HepG2 (cell line): ENCODE measurements at regions not wholly inside any gene's neighbourhood (a gene's known extent, or its start where the extent isn't known, plus 50 kb on each side); places are given as distances from the start of the nearest gene placed in this dataset.

ENCODE experiments used
- BHLHE40 ChIP-seq: IDR thresholded peaks from 2 replicates; pipeline ENCODE4 v1.6.1; 2011; ENCODE audit warnings: low read length, improper control_type of control experiment
- GABPB1 ChIP-seq: IDR thresholded peaks from 2 replicates; pipeline ENCODE4 v1.6.1; 2016; ENCODE audit warnings: mild to moderate bottlenecking, missing genetic modification reagents, moderate library complexity, missing compliant biosample characterization
- HNF4G ChIP-seq, 2 experiments: sonication (generic) in 1 of 2; formaldehyde crosslinking in 1 of 2; IDR thresholded peaks; 2 replicates each; pipeline versions ENCODE4 v1.4.0 to v1.6.1; 2011 to 2020; ENCODE audit warnings: borderline replicate concordance in 2 of 2, low read depth in 2 of 2, mild to moderate bottlenecking in 2 of 2, low read length in 1 of 2, missing genetic modification reagents in 1 of 2, moderate library complexity in 1 of 2
- IRX3 ChIP-seq: sonication (generic); formaldehyde crosslinking; IDR thresholded peaks from 2 replicates; pipeline ENCODE4 v1.8.1; 2023; ENCODE audit warnings: mild to moderate bottlenecking, low read depth, missing genetic modification reagents, borderline replicate concordance
- SPEN ChIP-seq: sonication (generic); formaldehyde crosslinking; IDR thresholded peaks from 2 replicates; pipeline ENCODE4 v1.5.1; 2020; ENCODE audit warnings: low read depth, mild to moderate bottlenecking, missing genetic modification reagents
- TCF12 ChIP-seq, 2 experiments: fragments of 450-650 bp in 1 of 2; sonication (generic) in 1 of 2; formaldehyde crosslinking in 1 of 2; IDR thresholded peaks; 2 replicates each; pipeline versions ENCODE4 v1.6.1 to v1.8.0; 2017 to 2022; ENCODE audit warnings: antibody characterized with exemption in 1 of 2, mild to moderate bottlenecking in 1 of 2, missing genetic modification reagents in 1 of 2, moderate library complexity in 1 of 2
- ZNF251 ChIP-seq: sonication (generic); formaldehyde crosslinking; IDR thresholded peaks from 2 replicates; pipeline ENCODE4 v1.9.0; 2021; ENCODE audit warnings: mild to moderate bottlenecking, missing genetic modification reagents
- TF ChIP-seq, protein P1 (sequence below), 2 experiments: IDR thresholded peaks; 2 replicates each; pipeline ENCODE4 v1.6.1; 2011 to 2012; ENCODE audit warnings: low read length in 2 of 2, borderline replicate concordance in 1 of 2, low read depth in 1 of 2, mild to moderate bottlenecking in 1 of 2, moderate library complexity in 1 of 2
- TF ChIP-seq, protein P2 (sequence below): sonication (generic); formaldehyde crosslinking; conservative IDR thresholded peaks from 2 replicates; pipeline ENCODE4 v1.4.0; 2020; ENCODE audit warnings: missing genetic modification reagents
- TF ChIP-seq, protein P3 (sequence below): sonication (generic); formaldehyde crosslinking; IDR thresholded peaks from 2 replicates; pipeline ENCODE4 v1.4.0; 2020; ENCODE audit warnings: missing genetic modification reagents
- TF ChIP-seq, protein P4 (sequence below): IDR thresholded peaks from 2 replicates; pipeline ENCODE4 v1.6.1; 2016

DNA sequence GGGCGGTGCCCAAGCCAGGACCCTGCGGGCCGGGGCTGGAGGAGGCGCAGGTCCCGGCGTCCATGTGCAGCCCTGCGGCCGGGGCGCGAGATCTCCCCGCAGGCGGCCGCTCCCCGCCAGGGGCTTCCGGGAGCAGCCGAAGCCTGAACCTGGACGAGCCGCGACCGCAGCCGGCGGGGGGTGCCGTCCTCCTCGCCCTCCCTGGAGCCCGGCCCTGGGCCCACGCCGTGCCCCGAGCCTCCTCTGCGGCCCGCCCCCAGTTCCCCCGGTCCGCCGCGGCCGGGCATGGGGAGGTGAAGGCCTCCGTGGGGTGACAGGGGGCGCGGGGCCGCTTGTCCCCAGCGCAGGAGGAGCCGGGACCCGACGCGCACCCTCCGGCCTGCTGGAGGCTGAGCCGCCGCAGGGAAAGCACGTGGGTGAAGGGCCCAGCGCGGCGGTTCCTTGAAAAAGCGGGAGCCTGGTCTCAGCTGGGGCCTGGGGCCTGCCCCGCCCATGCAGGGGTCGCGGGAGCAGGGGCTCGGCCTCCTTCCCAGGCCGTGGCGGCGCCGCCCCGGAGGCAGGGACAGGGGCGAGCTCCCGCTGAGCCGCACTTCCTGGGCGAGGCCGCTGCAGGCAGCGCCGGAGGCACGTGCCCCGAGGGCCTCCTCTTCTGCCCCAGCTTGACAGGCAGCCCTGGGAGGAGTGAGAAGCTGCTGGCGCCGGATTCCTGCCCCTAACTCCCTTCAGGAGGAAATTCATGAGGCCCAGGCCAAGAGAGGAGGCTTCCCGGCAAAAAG is 55.6 kb upstream of the PPP2R5C start (continued):
- TF ChIP-seq, protein P1, sequence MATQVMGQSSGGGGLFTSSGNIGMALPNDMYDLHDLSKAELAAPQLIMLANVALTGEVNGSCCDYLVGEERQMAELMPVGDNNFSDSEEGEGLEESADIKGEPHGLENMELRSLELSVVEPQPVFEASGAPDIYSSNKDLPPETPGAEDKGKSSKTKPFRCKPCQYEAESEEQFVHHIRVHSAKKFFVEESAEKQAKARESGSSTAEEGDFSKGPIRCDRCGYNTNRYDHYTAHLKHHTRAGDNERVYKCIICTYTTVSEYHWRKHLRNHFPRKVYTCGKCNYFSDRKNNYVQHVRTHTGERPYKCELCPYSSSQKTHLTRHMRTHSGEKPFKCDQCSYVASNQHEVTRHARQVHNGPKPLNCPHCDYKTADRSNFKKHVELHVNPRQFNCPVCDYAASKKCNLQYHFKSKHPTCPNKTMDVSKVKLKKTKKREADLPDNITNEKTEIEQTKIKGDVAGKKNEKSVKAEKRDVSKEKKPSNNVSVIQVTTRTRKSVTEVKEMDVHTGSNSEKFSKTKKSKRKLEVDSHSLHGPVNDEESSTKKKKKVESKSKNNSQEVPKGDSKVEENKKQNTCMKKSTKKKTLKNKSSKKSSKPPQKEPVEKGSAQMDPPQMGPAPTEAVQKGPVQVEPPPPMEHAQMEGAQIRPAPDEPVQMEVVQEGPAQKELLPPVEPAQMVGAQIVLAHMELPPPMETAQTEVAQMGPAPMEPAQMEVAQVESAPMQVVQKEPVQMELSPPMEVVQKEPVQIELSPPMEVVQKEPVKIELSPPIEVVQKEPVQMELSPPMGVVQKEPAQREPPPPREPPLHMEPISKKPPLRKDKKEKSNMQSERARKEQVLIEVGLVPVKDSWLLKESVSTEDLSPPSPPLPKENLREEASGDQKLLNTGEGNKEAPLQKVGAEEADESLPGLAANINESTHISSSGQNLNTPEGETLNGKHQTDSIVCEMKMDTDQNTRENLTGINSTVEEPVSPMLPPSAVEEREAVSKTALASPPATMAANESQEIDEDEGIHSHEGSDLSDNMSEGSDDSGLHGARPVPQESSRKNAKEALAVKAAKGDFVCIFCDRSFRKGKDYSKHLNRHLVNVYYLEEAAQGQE (IDR thresholded peaks at IDR 0.05; ENCODE audit: borderline replicate concordance in 1 of 2, low read depth in 1 of 2, low read length in 2 of 2) = no peak
- TF ChIP-seq, protein P2, sequence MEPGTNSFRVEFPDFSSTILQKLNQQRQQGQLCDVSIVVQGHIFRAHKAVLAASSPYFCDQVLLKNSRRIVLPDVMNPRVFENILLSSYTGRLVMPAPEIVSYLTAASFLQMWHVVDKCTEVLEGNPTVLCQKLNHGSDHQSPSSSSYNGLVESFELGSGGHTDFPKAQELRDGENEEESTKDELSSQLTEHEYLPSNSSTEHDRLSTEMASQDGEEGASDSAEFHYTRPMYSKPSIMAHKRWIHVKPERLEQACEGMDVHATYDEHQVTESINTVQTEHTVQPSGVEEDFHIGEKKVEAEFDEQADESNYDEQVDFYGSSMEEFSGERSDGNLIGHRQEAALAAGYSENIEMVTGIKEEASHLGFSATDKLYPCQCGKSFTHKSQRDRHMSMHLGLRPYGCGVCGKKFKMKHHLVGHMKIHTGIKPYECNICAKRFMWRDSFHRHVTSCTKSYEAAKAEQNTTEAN (CRISPR knock-in tag) = no peak
- 0 out of 2 replicates have a peak, but pooled peaks have one; percentile 4 for TF ChIP-seq IRX3 (CRISPR knock-in tag)
- no peak for TF ChIP-seq ZNF251 (CRISPR knock-in tag)
- no peak for TF ChIP-seq HNF4G (IDR thresholded peaks at IDR 0.05; ENCODE audit: borderline replicate concordance, low read depth, low read length)
- peak; percentile 2; the same call in 1 of the 2 replicates for TF ChIP-seq HNF4G (CRISPR knock-in tag; IDR thresholded peaks at IDR 0.05; ENCODE audit: borderline replicate concordance, low read depth)
- peak; percentile 66 for TF ChIP-seq BHLHE40
- TF ChIP-seq, protein P3, sequence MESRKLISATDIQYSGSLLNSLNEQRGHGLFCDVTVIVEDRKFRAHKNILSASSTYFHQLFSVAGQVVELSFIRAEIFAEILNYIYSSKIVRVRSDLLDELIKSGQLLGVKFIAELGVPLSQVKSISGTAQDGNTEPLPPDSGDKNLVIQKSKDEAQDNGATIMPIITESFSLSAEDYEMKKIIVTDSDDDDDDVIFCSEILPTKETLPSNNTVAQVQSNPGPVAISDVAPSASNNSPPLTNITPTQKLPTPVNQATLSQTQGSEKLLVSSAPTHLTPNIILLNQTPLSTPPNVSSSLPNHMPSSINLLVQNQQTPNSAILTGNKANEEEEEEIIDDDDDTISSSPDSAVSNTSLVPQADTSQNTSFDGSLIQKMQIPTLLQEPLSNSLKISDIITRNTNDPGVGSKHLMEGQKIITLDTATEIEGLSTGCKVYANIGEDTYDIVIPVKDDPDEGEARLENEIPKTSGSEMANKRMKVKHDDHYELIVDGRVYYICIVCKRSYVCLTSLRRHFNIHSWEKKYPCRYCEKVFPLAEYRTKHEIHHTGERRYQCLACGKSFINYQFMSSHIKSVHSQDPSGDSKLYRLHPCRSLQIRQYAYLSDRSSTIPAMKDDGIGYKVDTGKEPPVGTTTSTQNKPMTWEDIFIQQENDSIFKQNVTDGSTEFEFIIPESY (CRISPR knock-in tag) = peak; percentile 88; the same call in 1 of the 2 replicates
- TF ChIP-seq, protein P4, sequence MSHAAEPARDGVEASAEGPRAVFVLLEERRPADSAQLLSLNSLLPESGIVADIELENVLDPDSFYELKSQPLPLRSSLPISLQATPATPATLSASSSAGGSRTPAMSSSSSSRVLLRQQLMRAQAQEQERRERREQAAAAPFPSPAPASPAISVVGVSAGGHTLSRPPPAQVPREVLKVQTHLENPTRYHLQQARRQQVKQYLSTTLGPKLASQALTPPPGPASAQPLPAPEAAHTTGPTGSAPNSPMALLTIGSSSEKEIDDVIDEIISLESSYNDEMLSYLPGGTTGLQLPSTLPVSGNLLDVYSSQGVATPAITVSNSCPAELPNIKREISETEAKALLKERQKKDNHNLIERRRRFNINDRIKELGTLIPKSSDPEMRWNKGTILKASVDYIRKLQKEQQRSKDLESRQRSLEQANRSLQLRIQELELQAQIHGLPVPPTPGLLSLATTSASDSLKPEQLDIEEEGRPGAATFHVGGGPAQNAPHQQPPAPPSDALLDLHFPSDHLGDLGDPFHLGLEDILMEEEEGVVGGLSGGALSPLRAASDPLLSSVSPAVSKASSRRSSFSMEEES (CRISPR knock-in tag) = 0 out of 2 replicates have a peak, but pooled peaks have one; percentile 27
- TF ChIP-seq SPEN (CRISPR knock-in tag) = peak; percentile 11; the same call in 1 of the 2 replicates
- TF ChIP-seq TCF12 (IDR thresholded peaks at IDR 0.05) = no peak
- 0 out of 2 replicates have a peak, but pooled peaks have one; percentile 14 for TF ChIP-seq TCF12 (CRISPR knock-in tag; IDR thresholded peaks at IDR 0.05)
- peak; percentile 41; the same call in 1 of the 2 replicates for TF ChIP-seq GABPB1 (CRISPR knock-in tag)
